ENCODE measurements at regions not wholly inside any gene's neighbourhood (a gene's known extent, or its start where the extent isn't known, plus 50 kb on each side); places are given as distances from the start of the nearest gene placed in this dataset.

GRCh38 chr14:80003138-80003537, 208.2 kb downstream of the DIO2 start:
- Mint-ChIP-seq H3K27me3 (no peaks in the 10 kb centered on the region), H3K27ac (no peak overlapping the region), H3K4me1 (ENCODE audit: low read depth) (no peaks in the 10 kb centered on the region), H3K4me3 (no peak overlapping the region), H3K36me3 (ENCODE audit: low read depth) (no peaks in the 10 kb centered on the region), H3K9me3 (no peaks in the 10 kb centered on the region)
- no peak for ATAC-seq
- intact Hi-C loops (cut with micrococcal nuclease): no loop called here
- DNase-seq: no peak
- ChIA-PET CTCF (no interaction called here), POLR2A (no interaction called here)
- TF ChIP-seq, protein P1, sequence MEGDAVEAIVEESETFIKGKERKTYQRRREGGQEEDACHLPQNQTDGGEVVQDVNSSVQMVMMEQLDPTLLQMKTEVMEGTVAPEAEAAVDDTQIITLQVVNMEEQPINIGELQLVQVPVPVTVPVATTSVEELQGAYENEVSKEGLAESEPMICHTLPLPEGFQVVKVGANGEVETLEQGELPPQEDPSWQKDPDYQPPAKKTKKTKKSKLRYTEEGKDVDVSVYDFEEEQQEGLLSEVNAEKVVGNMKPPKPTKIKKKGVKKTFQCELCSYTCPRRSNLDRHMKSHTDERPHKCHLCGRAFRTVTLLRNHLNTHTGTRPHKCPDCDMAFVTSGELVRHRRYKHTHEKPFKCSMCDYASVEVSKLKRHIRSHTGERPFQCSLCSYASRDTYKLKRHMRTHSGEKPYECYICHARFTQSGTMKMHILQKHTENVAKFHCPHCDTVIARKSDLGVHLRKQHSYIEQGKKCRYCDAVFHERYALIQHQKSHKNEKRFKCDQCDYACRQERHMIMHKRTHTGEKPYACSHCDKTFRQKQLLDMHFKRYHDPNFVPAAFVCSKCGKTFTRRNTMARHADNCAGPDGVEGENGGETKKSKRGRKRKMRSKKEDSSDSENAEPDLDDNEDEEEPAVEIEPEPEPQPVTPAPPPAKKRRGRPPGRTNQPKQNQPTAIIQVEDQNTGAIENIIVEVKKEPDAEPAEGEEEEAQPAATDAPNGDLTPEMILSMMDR (IDR thresholded peaks at IDR 0.05): no peak

DNA sequence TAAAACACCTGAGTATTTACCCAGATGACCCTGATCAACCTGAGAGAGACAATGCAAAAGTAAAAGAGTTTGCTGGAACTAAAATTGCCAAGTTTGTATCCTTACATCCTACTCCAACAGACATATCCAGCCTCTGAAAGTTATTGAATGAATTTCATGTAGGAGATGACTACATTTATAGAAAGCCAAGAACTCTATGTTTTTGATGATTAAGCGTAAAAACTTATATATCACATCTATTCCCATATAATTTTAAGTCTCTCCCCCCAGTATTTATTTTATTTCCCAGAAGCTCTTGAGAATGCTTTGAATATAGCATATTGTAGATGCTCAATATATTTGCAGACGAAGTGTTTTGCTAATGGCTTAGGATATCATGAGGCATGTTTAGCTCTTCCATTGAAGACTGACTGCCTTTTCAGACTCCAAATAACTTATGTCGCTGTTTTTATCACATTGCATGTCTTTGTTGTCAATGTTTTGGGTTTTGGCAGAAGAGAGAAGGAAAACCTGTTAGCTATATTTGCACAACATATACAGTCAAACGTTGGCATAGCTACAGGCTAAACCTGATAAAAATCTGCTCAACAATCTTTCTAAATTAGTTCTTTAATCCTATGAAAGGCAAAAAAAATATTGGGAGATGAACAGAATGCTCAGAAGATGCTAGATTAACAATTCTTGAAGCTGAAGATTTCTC, 213.6 kb downstream of the DIO2 start:
- CTCF ChIA-PET: no interaction called here
- DNase-seq (no peak), ATAC-seq (no peak)
- TF ChIP-seq, protein P1 (IDR thresholded peaks at IDR 0.05): no peak
- no peak overlapping the region for H3K27ac Mint-ChIP-seq
- intact Hi-C loops (cut with micrococcal nuclease): no loop called here
- H3K4me1 Mint-ChIP-seq (ENCODE audit: low read depth): no peaks in the 10 kb centered on the region
- no peaks in the 10 kb centered on the region for H3K27me3 Mint-ChIP-seq
- H3K4me3 Mint-ChIP-seq: no peak overlapping the region
- POLR2A ChIA-PET: no interaction called here
- no peaks in the 10 kb centered on the region for H3K9me3 Mint-ChIP-seq
- no peaks in the 10 kb centered on the region for H3K36me3 Mint-ChIP-seq (ENCODE audit: low read depth)

DNA sequence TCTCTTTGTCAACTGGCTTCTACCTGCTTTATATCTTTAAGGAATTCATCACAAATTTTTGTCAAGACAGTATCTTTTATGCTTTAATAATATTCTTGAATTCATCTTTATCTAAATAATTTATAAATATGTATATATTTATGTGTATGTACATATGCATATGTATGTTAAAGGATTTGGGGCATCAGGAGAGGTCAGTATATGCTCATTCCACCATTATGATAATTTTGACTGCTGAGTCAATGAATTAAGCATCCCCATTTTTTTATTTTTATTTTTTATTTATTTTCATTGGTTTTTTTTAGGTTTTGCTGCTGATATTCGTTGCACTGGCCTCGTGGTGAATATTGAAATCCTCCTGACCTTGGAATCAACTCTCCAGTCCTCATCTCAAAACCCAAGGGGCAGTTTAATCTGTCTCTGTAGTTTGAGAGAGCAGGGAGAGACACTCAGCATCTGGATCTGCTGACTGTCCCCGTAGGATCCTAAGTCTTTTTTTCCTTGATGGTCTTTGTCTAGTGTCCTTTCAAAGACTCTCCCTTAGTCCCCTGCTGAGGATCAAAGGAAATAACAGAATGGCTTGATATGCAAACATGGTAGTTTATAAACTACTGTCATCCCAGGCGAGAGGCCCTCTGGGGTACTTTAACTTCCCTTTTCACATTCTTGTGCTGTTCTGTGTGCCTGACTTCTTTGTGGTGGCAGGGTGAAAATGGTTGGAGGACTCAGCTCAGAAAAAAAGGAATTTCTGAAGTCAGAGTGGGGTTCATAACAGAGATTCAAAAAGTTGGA, 218.7 kb downstream of the DIO2 start:
- Mint-ChIP-seq H3K4me1 (ENCODE audit: low read depth) (no peaks in the 10 kb centered on the region), H3K27ac (no peak overlapping the region), H3K4me3 (no peak overlapping the region), H3K36me3 (ENCODE audit: low read depth) (no peaks in the 10 kb centered on the region), H3K9me3 (no peaks in the 10 kb centered on the region), H3K27me3 (no peaks in the 10 kb centered on the region)
- TF ChIP-seq, protein P1 (IDR thresholded peaks at IDR 0.05): no peak
- intact Hi-C loops (cut with micrococcal nuclease): no loop called here
- no peak for ATAC-seq
- DNase-seq: no peak
- CTCF ChIA-PET: no interaction called here
- POLR2A ChIA-PET: no interaction called here

DNA sequence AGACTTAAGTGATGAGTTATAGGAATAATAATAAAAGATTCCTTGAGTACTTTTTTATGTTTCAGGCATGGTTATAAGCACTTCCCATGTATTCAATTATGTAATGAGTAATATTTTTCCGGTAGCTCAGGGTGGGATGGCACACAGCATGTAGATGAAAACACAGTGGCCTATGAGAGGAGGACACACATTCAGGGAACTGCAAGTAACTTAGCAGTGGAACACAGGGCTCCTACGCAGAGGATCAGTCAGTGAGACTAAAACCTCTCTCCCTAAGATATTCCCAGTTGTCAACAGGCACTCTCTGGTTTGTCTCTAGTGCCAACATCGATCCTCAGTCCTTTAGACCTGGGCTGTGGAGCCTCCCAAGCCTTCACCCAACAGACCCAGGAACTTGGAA, 219.4 kb downstream of the DIO2 start:
- TF ChIP-seq, protein P1 (IDR thresholded peaks at IDR 0.05): no peak
- Mint-ChIP-seq H3K4me3 (no peak overlapping the region), H3K9me3 (no peaks in the 10 kb centered on the region), H3K27me3 (no peaks in the 10 kb centered on the region), H3K36me3 (ENCODE audit: low read depth) (no peaks in the 10 kb centered on the region), H3K27ac (no peak overlapping the region), H3K4me1 (ENCODE audit: low read depth) (no peaks in the 10 kb centered on the region)
- DNase-seq (no peak), ATAC-seq (no peak)
- CTCF ChIA-PET: no interaction called here
- intact Hi-C loops (cut with micrococcal nuclease): no loop called here
- POLR2A ChIA-PET: no interaction called here

- POLR2A ChIA-PET: no interaction called here
- CTCF ChIA-PET: no interaction called here
These were observed 221.3 kb downstream of the DIO2 start for GRCh38 chr14:79989990-79990389.

More at GRCh38 chr14:79989990-79990389, 221.3 kb downstream of the DIO2 start:
- DNase-seq (no peak), ATAC-seq (no peak)
- Mint-ChIP-seq H3K9me3 (no peaks in the 10 kb centered on the region), H3K4me3 (no peak overlapping the region), H3K27ac (no peak overlapping the region), H3K36me3 (ENCODE audit: low read depth) (no peaks in the 10 kb centered on the region), H3K4me1 (ENCODE audit: low read depth) (no peaks in the 10 kb centered on the region), H3K27me3 (no peaks in the 10 kb centered on the region)
- intact Hi-C loops (cut with micrococcal nuclease): no loop called here
- TF ChIP-seq, protein P1 (IDR thresholded peaks at IDR 0.05): no peak

Data from activated CD8-positive, alpha-beta T cell treated with anti-CD3 and anti-CD28 coated beads for 36 hours (primary cell).